Tibial artery (tissue), 4 donors: ENCODE measurements at regions not wholly inside any gene's neighbourhood (a gene's known extent, or its start where the extent isn't known, plus 50 kb on each side); places are given as distances from the start of the nearest gene placed in this dataset.

Experiments
- DNase-seq, 2 donors: peaks; one replicate each; pipeline ENCODE4 v3.0.0-alpha.2; 2019
- H3K27ac ChIP-seq, 2 donors: fragments of 200-600 bp; sonication (generic) in 1 of 2; 1 replicate in 1 of 2; 2 replicates in 1 of 2; pipeline ENCODE4 v1.5.1; 2018 to 2019; ENCODE audit warnings: mild to moderate bottlenecking in 1 of 2
- H3K27me3 ChIP-seq, 2 donors: fragments of 200-600 bp; sonication (generic) in 1 of 2; one replicate each; pipeline versions ENCODE4 v1.5.1 to v1.6.0; 2016 to 2019
- H3K36me3 ChIP-seq, 3 donors: fragments of 200-600 bp; sonication (generic) in 2 of 3; one replicate each; pipeline ENCODE4 v1.5.1; 2016 to 2019; ENCODE audit warnings: mild to moderate bottlenecking in 2 of 3
- H3K4me1 ChIP-seq, 4 donors: fragments of 200-600 bp; sonication (generic) in 2 of 4; 1 replicate in 3 of 4; 2 replicates in 1 of 4; pipeline ENCODE4 v1.5.1; 2016 to 2019
- H3K4me3 ChIP-seq, 2 donors: fragments of 200-600 bp; sonication (generic) in 1 of 2; 1 replicate in 1 of 2; 2 replicates in 1 of 2; pipeline ENCODE4 v1.5.1; 2018 to 2019; ENCODE audit warnings: mild to moderate bottlenecking in 2 of 2
- H3K9me3 ChIP-seq, 3 donors: fragments of 200-600 bp; sonication (generic) in 1 of 3; one replicate each; pipeline ENCODE4 v1.5.1; 2016 to 2019
- CTCF ChIP-seq, 2 experiments: fragments of 200-600 bp in 1 of 2; fragments of 450-650 bp in 1 of 2; IDR thresholded peaks; one replicate each; pipeline ENCODE4 v1.5.1; 2017 to 2019; ENCODE audit warnings: antibody characterized with exemption in 2 of 2, mild to moderate bottlenecking in 1 of 2, moderate library complexity in 1 of 2
- intact Hi-C: fragments of 100-400 bp; cut with DNase I; formaldehyde crosslinking; loops from one replicate; pipeline ENCODE4 v1.15.0; 2023; ENCODE audit warnings: low total_unique reads

- Histone ChIP-seq H3K9me3 (no peaks in the 10 kb centered on the region), H3K27me3 (no peaks in the 10 kb centered on the region), H3K4me1 (peaks cover 0 to 7% (median 1%) of the 10 kb centered on the region in 4 donors), H3K27ac (no peak overlapping the region), H3K4me3 (no peak overlapping the region), H3K36me3 (no peaks in the 10 kb centered on the region)
- no peak for TF ChIP-seq CTCF (IDR thresholded peaks at IDR 0.05)
- intact Hi-C loops, result no loop called here
- DNase-seq, result no peak
Measured at GRCh38 chr21:27363719-27364477, 397.0 kb upstream of the ADAMTS5 start.

GRCh38 chr21:27362249-27362648 lies 395.4 kb upstream of the ADAMTS5 start:
- intact Hi-C loops, result no loop called here

GRCh38 chr21:27359141-27359540 lies 392.3 kb upstream of the ADAMTS5 start:
- Histone ChIP-seq H3K4me3 (no peak overlapping the region), H3K9me3 (no peaks in the 10 kb centered on the region), H3K27me3 (no peaks in the 10 kb centered on the region), H3K4me1 (peaks cover 0 to 9% (median 1%) of the 10 kb centered on the region in 4 donors), H3K36me3 (no peaks in the 10 kb centered on the region), H3K27ac (no peak overlapping the region)
- TF ChIP-seq CTCF (IDR thresholded peaks at IDR 0.05), result no peak
- intact Hi-C loops, result no loop called here
- DNase-seq, result no peak

More at GRCh38 chr21:27362249-27362648, 395.4 kb upstream of the ADAMTS5 start:
- H3K36me3 ChIP-seq, result no peaks in the 10 kb centered on the region
- no peaks in the 10 kb centered on the region for H3K27me3 ChIP-seq
- TF ChIP-seq CTCF (IDR thresholded peaks at IDR 0.05), result peak in 1 of 2 experiments; percentile 11
- DNase-seq, result no peak
- H3K27ac ChIP-seq, result no peak overlapping the region
- no peak overlapping the region for H3K4me3 ChIP-seq
- peaks cover 0 to 9% (median 1%) of the 10 kb centered on the region in 4 donors for H3K4me1 ChIP-seq
- H3K9me3 ChIP-seq, result no peaks in the 10 kb centered on the region

GRCh38 chr21:27352885-27353284 lies 386.0 kb upstream of the ADAMTS5 start:
- no peaks in the 10 kb centered on the region for H3K9me3 ChIP-seq
- H3K4me1 ChIP-seq, result no peaks in the 10 kb centered on the region
- H3K27me3 ChIP-seq, result no peaks in the 10 kb centered on the region
- H3K36me3 ChIP-seq, result no peaks in the 10 kb centered on the region
- no peak overlapping the region for H3K27ac ChIP-seq
- DNase-seq, result no peak
- TF ChIP-seq CTCF (IDR thresholded peaks at IDR 0.05), result no peak
- H3K4me3 ChIP-seq, result no peak overlapping the region
- intact Hi-C loops, result no loop called here

- Histone ChIP-seq H3K4me3 (no peak overlapping the region), H3K36me3 (no peaks in the 10 kb centered on the region), H3K27me3 (no peaks in the 10 kb centered on the region), H3K27ac (no peak overlapping the region), H3K9me3 (no peaks in the 10 kb centered on the region), H3K4me1 (no peaks in the 10 kb centered on the region)
- intact Hi-C loops, result no loop called here
- no peak for DNase-seq
- no peak for TF ChIP-seq CTCF (IDR thresholded peaks at IDR 0.05)
Measured at GRCh38 chr21:27346041-27346448, 379.2 kb upstream of the ADAMTS5 start.
